ENCODE measurements at regions not wholly inside any gene's neighbourhood (a gene's known extent, or its start where the extent isn't known, plus 50 kb on each side); places are given as distances from the start of the nearest gene placed in this dataset.

DNA sequence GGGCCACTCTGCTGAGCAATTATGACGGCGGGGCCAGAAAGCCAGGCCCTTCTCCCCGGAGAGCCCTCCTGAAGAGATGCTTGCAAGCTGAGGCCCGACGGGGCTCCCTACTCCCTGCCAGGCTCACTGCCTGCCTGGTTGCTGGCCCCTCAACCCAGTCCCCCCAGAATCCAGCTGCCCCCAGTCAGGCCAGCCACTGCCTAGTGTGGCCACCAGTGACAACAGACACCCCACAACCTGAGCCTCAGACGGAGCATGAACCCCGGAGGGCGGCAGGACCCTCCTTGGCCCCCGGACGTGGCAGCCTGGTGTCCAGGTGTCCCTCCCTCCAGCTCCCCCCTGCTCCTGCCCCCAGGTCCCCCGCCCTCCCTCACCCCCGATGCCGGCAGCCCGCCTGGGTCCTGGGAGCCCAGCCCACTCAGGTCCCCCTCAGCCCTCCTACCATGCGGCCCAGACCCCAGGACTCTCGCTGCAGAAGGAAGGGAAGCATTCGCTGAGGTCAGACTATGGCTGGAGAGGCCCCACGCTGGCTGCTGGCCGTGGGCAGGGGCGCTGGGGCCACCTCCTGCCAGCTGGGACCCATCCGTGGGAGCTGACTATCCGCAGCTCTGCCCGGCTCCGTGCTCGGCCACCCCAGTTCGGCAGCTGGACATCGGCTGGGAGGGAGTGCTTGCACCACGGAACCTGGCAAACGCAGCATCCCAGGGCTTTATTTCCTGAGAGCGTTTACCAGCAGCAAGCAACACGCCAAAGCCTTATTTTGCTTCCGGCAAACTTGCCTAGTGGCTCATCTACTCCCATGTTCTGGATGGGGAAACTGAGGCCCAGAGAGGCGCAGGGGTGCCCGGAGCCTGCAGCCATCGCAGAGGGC, 89.8 kb downstream of the UNCX start:
- no peak for DNase-seq (ENCODE audit: low spot score, unreplicated experiment)

DNA sequence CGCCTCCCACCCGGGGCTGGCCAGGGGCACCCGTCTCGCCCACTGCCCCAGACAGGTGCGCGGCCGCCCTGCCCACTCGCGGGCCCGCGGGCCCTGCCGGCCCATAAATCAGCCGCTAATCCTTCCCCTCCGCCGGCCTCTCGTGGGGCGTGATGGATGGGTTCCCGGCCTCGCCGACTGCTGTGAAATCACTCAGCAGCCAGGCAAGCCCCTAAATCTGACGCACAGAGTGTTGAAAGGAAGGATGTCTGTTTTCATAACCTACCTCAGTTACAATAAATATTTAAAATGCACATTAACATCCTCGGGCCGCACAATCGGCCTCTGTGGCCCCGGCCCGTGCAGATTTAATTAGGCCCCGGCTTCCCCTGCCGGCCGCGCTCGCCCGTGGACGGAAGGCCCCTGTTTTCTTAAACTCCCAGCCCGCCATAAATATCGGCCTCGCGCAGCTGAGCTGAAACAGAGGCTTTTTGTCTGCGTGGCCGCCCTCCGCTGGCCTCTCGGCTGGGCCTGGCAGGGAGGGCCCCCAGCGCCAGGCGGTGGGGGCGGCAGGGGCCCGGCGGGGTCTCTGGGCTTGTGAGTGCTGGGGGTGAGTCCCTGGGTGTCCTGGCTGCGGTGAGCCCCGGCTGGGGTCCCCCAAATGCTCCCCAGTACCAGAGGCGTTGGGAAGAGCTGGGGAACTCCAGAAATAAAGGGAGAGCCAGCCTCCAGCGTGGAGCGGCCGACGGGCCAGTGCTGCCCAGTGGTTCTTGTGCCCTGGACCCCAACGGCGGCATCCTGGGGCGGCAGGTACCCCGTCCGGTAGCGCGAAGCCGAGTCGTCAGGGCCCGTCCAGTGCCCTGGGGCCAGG, 90.7 kb downstream of the UNCX start:
- Mint-ChIP-seq H3K4me1 (ENCODE audit: low read depth) (no peaks in the 10 kb centered on the region), H3K9me3 (ENCODE audit: low read depth) (no peaks in the 10 kb centered on the region), H3K27ac (no peak overlapping the region), H3K4me3 (ENCODE audit: low read depth) (no peak overlapping the region), H3K36me3 (ENCODE audit: insufficient read depth) (no peaks in the 10 kb centered on the region), H3K27me3 (peaks cover 4% of the 10 kb centered on the region)
- TF ChIP-seq CTCF (IDR thresholded peaks at IDR 0.05; ENCODE audit: unreplicated experiment), result no peak
- DNase-seq (ENCODE audit: low spot score, unreplicated experiment), result no peak

More for the DNA sequence above, 89.8 kb downstream of the UNCX start:
- Mint-ChIP-seq H3K9me3 (ENCODE audit: low read depth) (no peaks in the 10 kb centered on the region), H3K27ac (no peak overlapping the region), H3K4me1 (ENCODE audit: low read depth) (no peaks in the 10 kb centered on the region), H3K27me3 (peaks cover 7% of the 10 kb centered on the region), H3K36me3 (ENCODE audit: insufficient read depth) (no peaks in the 10 kb centered on the region), H3K4me3 (ENCODE audit: low read depth) (no peak overlapping the region)
- TF ChIP-seq CTCF (IDR thresholded peaks at IDR 0.05; ENCODE audit: unreplicated experiment), result no peak

- Mint-ChIP-seq H3K36me3 (ENCODE audit: insufficient read depth) (no peaks in the 10 kb centered on the region), H3K4me1 (ENCODE audit: low read depth) (no peaks in the 10 kb centered on the region), H3K27ac (no peak overlapping the region), H3K4me3 (ENCODE audit: low read depth) (no peak overlapping the region), H3K27me3 (peaks cover 2% of the 10 kb centered on the region), H3K9me3 (ENCODE audit: low read depth) (no peaks in the 10 kb centered on the region)
- no peak for DNase-seq (ENCODE audit: low spot score, unreplicated experiment)
- TF ChIP-seq CTCF (IDR thresholded peaks at IDR 0.05; ENCODE audit: unreplicated experiment), result no peak
Observed at GRCh38 chr7:1324028-1324900, 91.6 kb downstream of the UNCX start.

- Mint-ChIP-seq H3K4me1 (ENCODE audit: low read depth) (no peaks in the 10 kb centered on the region), H3K36me3 (ENCODE audit: insufficient read depth) (no peaks in the 10 kb centered on the region), H3K4me3 (ENCODE audit: low read depth) (no peak overlapping the region), H3K9me3 (ENCODE audit: low read depth) (no peaks in the 10 kb centered on the region), H3K27me3 (peaks cover 5% of the 10 kb centered on the region), H3K27ac (no peak overlapping the region)
- TF ChIP-seq CTCF (IDR thresholded peaks at IDR 0.05; ENCODE audit: unreplicated experiment), result no peak
- DNase-seq (ENCODE audit: low spot score, unreplicated experiment), result no peak
Observed at GRCh38 chr7:1325246-1325645, 92.6 kb downstream of the UNCX start.
